Left lung (tissue), 4 donors: ENCODE measurements at regions not wholly inside any gene's neighbourhood (a gene's known extent, or its start where the extent isn't known, plus 50 kb on each side); places are given as distances from the start of the nearest gene placed in this dataset.

ENCODE experiments used
- ATAC-seq: fragments of 200-7000 bp; cut with Tn5 transposase; one replicate; pipeline ENCODE4 v1.9.1; 2020; ENCODE audit warnings: moderate library complexity
- DNase-seq, 4 donors: peaks; one replicate each; pipeline ENCODE4 v3.0.0-alpha.2; 2013 to 2020
- H3K27ac ChIP-seq, 2 donors: fragments of 200-600 bp; sonication (generic) in 1 of 2; one replicate each; pipeline versions ENCODE4 v1.5.0 to v1.8.0; 2020 to 2021
- H3K27me3 ChIP-seq, 2 donors: fragments of 200-600 bp; sonication (generic) in 1 of 2; one replicate each; pipeline versions ENCODE4 v1.5.0 to v1.8.0; 2020 to 2021
- H3K36me3 ChIP-seq, 2 donors: fragments of 200-600 bp; sonication (generic) in 1 of 2; one replicate each; pipeline versions ENCODE4 v1.5.0 to v1.8.0; 2020 to 2021
- H3K4me1 ChIP-seq, 2 donors: fragments of 200-600 bp; one replicate each; pipeline ENCODE4 v1.8.0; 2021
- H3K4me3 ChIP-seq, 2 donors: fragments of 200-600 bp; sonication (generic) in 1 of 2; one replicate each; pipeline versions ENCODE4 v1.5.0 to v1.8.0; 2020 to 2021; ENCODE audit warnings: mild to moderate bottlenecking in 1 of 2
- H3K9me3 ChIP-seq, 2 donors: fragments of 200-600 bp; sonication (generic) in 1 of 2; one replicate each; pipeline versions ENCODE4 v1.5.0 to v1.8.0; 2020 to 2021
- intact Hi-C, 2 donors: fragments of 100-400 bp; cut with DNase I; formaldehyde crosslinking; loops; one replicate each; pipeline versions ENCODE4 v1.11.2 to v1.14.2; 2022
- TF ChIP-seq, protein P1 (sequence below), 2 donors: fragments of 200-600 bp; sonication (generic) in 1 of 2; IDR thresholded peaks; one replicate each; pipeline versions ENCODE4 v1.5.0 to v1.8.0; 2021; ENCODE audit warnings: antibody characterized with exemption in 2 of 2
- donor health status: DM: no; HTN: yes; CAD: no.
- donor health status: DM: no; HTN: no; CAD: no.

DNA sequence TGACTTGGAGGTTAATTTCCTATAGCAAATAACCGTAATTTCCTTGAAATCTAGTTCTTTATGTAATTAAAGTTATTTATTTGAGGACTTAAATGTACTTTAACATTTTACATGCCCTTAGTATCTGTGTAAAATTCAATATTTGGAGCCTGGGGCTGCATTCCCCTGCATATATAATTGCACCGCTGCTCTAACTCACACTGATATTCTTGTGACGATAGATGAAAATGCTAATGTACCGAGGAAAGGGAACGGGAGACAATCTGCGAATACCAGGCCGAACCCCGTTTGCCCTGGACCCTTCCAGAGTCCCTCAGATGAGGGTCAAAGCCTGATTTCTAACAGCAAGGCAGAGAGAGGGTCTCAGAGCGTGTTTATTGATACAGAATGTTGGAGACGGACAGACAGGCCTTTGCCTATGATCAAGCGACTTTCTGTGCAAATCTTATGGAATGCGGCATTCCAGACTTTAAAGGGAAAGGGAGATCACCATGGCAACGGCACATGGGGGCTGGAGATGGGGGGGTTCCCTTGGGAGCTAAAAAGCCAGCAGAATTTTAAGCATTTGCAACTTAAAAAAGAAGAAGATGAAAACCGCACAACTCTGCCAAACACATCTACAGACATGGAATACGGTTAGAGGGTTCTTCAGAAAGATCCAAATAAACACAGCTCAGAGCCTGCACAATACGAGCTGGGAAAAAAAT is 57.6 kb upstream of the TWIST2 start:
- H3K4me1 ChIP-seq, result no peaks in the 10 kb centered on the region
- TF ChIP-seq, protein P1, sequence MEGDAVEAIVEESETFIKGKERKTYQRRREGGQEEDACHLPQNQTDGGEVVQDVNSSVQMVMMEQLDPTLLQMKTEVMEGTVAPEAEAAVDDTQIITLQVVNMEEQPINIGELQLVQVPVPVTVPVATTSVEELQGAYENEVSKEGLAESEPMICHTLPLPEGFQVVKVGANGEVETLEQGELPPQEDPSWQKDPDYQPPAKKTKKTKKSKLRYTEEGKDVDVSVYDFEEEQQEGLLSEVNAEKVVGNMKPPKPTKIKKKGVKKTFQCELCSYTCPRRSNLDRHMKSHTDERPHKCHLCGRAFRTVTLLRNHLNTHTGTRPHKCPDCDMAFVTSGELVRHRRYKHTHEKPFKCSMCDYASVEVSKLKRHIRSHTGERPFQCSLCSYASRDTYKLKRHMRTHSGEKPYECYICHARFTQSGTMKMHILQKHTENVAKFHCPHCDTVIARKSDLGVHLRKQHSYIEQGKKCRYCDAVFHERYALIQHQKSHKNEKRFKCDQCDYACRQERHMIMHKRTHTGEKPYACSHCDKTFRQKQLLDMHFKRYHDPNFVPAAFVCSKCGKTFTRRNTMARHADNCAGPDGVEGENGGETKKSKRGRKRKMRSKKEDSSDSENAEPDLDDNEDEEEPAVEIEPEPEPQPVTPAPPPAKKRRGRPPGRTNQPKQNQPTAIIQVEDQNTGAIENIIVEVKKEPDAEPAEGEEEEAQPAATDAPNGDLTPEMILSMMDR (IDR thresholded peaks at IDR 0.05), result no peak
- intact Hi-C loops, result no loop called here
- no peak overlapping the region for H3K27ac ChIP-seq
- DNase-seq (peak in 1 of 4 donors; percentile 5), ATAC-seq (no peak)
- peaks cover 0 to 20% of the 10 kb centered on the region in 2 donors for H3K27me3 ChIP-seq
- no peaks in the 10 kb centered on the region for H3K36me3 ChIP-seq
- no peak overlapping the region for H3K4me3 ChIP-seq
- no peaks in the 10 kb centered on the region for H3K9me3 ChIP-seq

GRCh38 chr2:238790833-238791230 is 57.1 kb upstream of the TWIST2 start:
- Histone ChIP-seq H3K27ac (no peak overlapping the region), H3K9me3 (no peaks in the 10 kb centered on the region), H3K36me3 (no peaks in the 10 kb centered on the region), H3K4me3 (no peak overlapping the region), H3K4me1 (no peaks in the 10 kb centered on the region), H3K27me3 (peaks cover 0 to 20% of the 10 kb centered on the region in 2 donors)
- ATAC-seq (no peak), DNase-seq (peak in 1 of 4 donors; percentile 36)
- TF ChIP-seq, protein P1 (IDR thresholded peaks at IDR 0.05), result no peak
- intact Hi-C loops, result no loop called here

DNA sequence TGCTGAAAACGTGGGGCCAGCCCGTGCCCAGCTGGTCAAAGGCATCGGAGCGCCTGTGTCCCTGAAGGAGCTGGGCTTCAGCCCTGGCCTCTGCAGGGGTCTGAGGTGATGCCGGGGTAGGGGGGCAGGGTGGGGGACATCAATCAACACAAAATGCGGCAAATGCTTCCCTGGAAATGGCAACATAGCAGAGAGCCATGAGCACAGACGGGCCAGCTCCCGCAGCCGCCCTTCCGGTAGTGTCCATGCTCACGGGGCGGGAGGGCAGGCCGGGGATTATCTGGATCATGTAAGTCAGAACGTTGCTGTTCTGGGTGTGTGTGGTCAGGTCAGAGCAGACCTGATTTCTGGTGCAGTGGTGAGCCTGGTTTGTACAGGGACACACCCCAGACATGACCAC is 56.5 kb upstream of the TWIST2 start:
- intact Hi-C loops, result no loop called here
- H3K4me3 ChIP-seq, result no peak overlapping the region
- H3K9me3 ChIP-seq, result no peaks in the 10 kb centered on the region
- H3K36me3 ChIP-seq, result no peaks in the 10 kb centered on the region
- H3K27me3 ChIP-seq, result peaks cover 0 to 24% of the 10 kb centered on the region in 2 donors
- no peak overlapping the region for H3K27ac ChIP-seq
- DNase-seq (no peak), ATAC-seq (no peak)
- no peaks in the 10 kb centered on the region for H3K4me1 ChIP-seq
- TF ChIP-seq, protein P1 (IDR thresholded peaks at IDR 0.05), result no peak

GRCh38 chr2:238793306-238793705 is 54.6 kb upstream of the TWIST2 start:
- Histone ChIP-seq H3K4me3 (no peak overlapping the region), H3K36me3 (no peaks in the 10 kb centered on the region), H3K4me1 (no peaks in the 10 kb centered on the region), H3K27me3 (peaks cover 0 to 34% of the 10 kb centered on the region in 2 donors), H3K9me3 (no peaks in the 10 kb centered on the region), H3K27ac (no peak overlapping the region)
- ATAC-seq (no peak), DNase-seq (no peak)
- TF ChIP-seq, protein P1 (IDR thresholded peaks at IDR 0.05), result no peak
- intact Hi-C loops, result no loop called here

DNA sequence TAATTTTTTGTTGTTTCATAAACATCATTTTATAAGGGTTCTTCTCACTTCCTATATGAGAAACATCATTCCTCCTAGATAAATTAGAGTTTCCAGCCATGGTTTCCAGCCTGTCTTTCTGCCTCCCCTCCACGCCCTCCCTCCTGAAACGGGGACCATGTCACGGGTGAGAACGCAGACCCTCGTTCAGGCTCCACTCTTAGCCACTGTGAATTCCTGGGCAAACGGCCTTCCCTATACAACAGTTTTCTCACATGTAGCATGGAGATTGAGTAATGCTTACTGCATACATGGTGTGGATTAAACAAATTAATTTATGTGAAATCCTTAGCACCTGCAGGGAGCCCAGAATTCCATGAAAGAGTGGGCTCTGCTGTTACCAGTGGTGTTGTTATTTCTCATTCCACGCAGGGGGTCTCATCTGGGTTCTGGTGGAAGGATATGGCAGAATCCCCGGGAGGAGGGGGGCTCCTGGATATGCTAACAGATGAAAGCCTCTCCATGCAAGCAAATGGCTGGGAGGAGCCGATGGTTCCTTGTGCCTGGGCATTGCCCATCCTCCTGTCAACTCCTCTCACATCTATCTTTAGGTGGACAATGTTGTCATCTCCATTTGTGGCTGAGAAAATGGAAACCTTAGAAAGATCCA is 54.0 kb upstream of the TWIST2 start:
- Histone ChIP-seq H3K4me3 (no peak overlapping the region), H3K4me1 (no peaks in the 10 kb centered on the region), H3K36me3 (no peaks in the 10 kb centered on the region), H3K27me3 (peaks cover 0 to 34% of the 10 kb centered on the region in 2 donors), H3K9me3 (no peaks in the 10 kb centered on the region), H3K27ac (no peak overlapping the region)
- TF ChIP-seq, protein P1 (IDR thresholded peaks at IDR 0.05), result no peak
- intact Hi-C loops, result no loop called here
- DNase-seq (no peak), ATAC-seq (no peak)
